ENCODE measurements at regions not wholly inside any gene's neighbourhood (a gene's known extent, or its start where the extent isn't known, plus 50 kb on each side); places are given as distances from the start of the nearest gene placed in this dataset.

- no peak for TF ChIP-seq POLR2A (IDR thresholded peaks at IDR 0.05)
- TF ChIP-seq EP300 (IDR thresholded peaks at IDR 0.05), result no peak
Measured at GRCh38 chr5:3852161-3852916, 256.7 kb downstream of the IRX1 start.
